ENCODE measurements at regions not wholly inside any gene's neighbourhood (a gene's known extent, or its start where the extent isn't known, plus 50 kb on each side); places are given as distances from the start of the nearest gene placed in this dataset.

- Histone ChIP-seq H3K36me3 (replicated peaks; ENCODE audit: control insufficient read depth, insufficient read depth, low read length) (no peaks in the 10 kb centered on the region), H3K27me3 (ENCODE audit: control insufficient read depth, insufficient read depth, low read length) (no peaks in the 10 kb centered on the region), H3K4me3 (ENCODE audit: insufficient read depth, low read depth, low read length) (no peak overlapping the region)
- no peak for DNase-seq
These were observed 65.5 kb upstream of the AFDN start for GRCh38 chr6:167760979-167761793.

DNA sequence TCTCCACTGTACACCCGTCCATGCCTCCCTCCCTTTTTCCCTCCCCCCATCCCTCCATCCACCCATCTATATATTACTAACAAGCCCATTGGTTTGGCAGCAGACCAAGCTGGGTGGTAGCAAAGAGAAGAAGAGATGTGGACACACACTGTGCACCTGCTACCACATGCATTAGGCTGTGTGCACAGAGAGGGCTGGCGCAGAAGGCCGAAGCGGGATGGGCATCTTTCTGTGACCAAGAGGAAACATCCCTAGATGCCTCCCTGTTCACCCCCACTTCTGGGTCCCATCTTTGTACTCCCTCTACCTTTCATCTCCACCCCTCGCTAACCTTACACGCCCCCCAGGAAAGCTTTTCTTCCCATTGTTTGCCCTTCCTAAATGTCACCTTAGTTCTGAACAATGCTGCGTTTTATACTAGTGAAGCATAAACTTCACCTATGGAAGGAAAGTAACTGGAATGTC, 64.9 kb upstream of the AFDN start:
- Histone ChIP-seq H3K27me3 (ENCODE audit: control insufficient read depth, insufficient read depth, low read length) (no peaks in the 10 kb centered on the region), H3K4me3 (ENCODE audit: insufficient read depth, low read depth, low read length) (no peak overlapping the region), H3K36me3 (replicated peaks; ENCODE audit: control insufficient read depth, insufficient read depth, low read length) (no peaks in the 10 kb centered on the region)
- DNase-seq: no peak

DNA sequence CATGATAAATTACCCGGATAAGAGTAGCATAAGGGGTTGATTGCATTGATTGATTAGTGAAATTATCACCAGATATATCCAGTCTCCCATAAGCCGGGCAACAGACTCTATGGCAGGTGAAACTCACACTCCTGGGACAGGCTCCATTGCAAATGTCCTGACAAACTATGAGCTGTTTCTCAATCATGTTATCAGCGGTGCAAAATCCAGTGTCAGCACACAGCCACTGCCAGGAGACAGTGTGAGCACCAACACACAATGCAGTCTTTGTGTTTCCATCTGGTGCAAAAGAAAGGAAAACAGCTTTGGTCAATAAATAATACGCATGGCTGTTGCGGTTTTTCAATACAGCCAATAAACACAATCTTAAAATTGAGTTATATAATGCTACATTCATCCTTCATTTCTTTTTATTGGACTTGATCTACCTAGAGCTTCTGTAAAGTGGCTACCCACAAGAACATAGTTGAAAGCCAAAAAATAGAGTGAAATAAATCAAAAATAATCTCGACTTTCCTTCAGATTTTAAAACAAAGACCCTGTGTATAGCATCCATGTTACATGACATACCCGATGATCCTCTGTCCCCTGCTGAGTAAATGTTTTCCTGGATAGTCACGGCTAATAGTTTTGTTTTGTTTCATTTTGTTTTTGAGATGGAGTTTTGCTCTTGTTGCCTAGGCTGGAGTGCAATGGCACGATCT, 64.3 kb upstream of the AFDN start:
- H3K36me3 ChIP-seq (replicated peaks; ENCODE audit: control insufficient read depth, insufficient read depth, low read length): no peaks in the 10 kb centered on the region
- DNase-seq: no peak
- H3K27me3 ChIP-seq (ENCODE audit: control insufficient read depth, insufficient read depth, low read length): no peaks in the 10 kb centered on the region
- H3K4me3 ChIP-seq (ENCODE audit: insufficient read depth, low read depth, low read length): no peak overlapping the region

- DNase-seq: no peak
These were observed 63.4 kb upstream of the AFDN start for GRCh38 chr6:167763056-167763944.

GRCh38 chr6:167764215-167764614, 62.5 kb upstream of the AFDN start:
- Histone ChIP-seq H3K4me3 (ENCODE audit: insufficient read depth, low read depth, low read length) (no peak overlapping the region), H3K36me3 (replicated peaks; ENCODE audit: control insufficient read depth, insufficient read depth, low read length) (no peaks in the 10 kb centered on the region)
- DNase-seq: no peak

More at GRCh38 chr6:167763056-167763944, 63.4 kb upstream of the AFDN start:
- no peak overlapping the region for H3K4me3 ChIP-seq (ENCODE audit: insufficient read depth, low read depth, low read length)
- H3K36me3 ChIP-seq (replicated peaks; ENCODE audit: control insufficient read depth, insufficient read depth, low read length): no peaks in the 10 kb centered on the region
- no peaks in the 10 kb centered on the region for H3K27me3 ChIP-seq (ENCODE audit: control insufficient read depth, insufficient read depth, low read length)

GRCh38 chr6:167764713-167765479, 61.8 kb upstream of the AFDN start:
- H3K27me3 ChIP-seq (ENCODE audit: control insufficient read depth, insufficient read depth, low read length): no peaks in the 10 kb centered on the region
- H3K4me3 ChIP-seq (ENCODE audit: insufficient read depth, low read depth, low read length): no peak overlapping the region
- H3K36me3 ChIP-seq (replicated peaks; ENCODE audit: control insufficient read depth, insufficient read depth, low read length): no peaks in the 10 kb centered on the region
- DNase-seq: no peak

More at GRCh38 chr6:167764215-167764614, 62.5 kb upstream of the AFDN start:
- no peaks in the 10 kb centered on the region for H3K27me3 ChIP-seq (ENCODE audit: control insufficient read depth, insufficient read depth, low read length)

GRCh38 chr6:167766986-167767714, 59.6 kb upstream of the AFDN start:
- DNase-seq: no peak
- no peak overlapping the region for H3K4me3 ChIP-seq (ENCODE audit: insufficient read depth, low read depth, low read length)

DNA sequence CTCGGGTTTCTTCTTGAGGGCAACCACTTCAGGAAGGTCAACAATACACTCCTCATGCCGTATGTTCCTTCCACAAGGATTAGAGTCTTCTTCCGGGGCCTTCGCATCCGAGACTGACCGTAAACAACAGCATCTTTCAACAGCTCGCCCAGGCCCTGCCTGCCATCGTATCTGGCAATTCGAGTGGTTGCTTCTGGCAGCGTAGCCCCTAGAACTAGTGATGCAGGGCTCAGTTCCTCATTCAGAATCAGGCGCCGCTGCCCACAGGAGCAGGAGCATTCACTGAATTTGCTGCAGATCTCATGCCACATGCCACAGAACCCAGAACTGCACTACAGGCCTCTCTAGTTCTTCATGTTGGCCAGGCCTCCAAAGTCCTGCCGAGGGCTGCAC, 59.0 kb upstream of the AFDN start:
- Histone ChIP-seq H3K27me3 (ENCODE audit: control insufficient read depth, insufficient read depth, low read length) (no peaks in the 10 kb centered on the region), H3K36me3 (replicated peaks; ENCODE audit: control insufficient read depth, insufficient read depth, low read length) (no peaks in the 10 kb centered on the region), H3K4me3 (ENCODE audit: insufficient read depth, low read depth, low read length) (no peak overlapping the region)
- DNase-seq: no peak

More at GRCh38 chr6:167766986-167767714, 59.6 kb upstream of the AFDN start:
- Histone ChIP-seq H3K36me3 (replicated peaks; ENCODE audit: control insufficient read depth, insufficient read depth, low read length) (no peaks in the 10 kb centered on the region), H3K27me3 (ENCODE audit: control insufficient read depth, insufficient read depth, low read length) (no peaks in the 10 kb centered on the region)

- no peak for DNase-seq
These were observed 58.1 kb upstream of the AFDN start for GRCh38 chr6:167768471-167769215.

DNA sequence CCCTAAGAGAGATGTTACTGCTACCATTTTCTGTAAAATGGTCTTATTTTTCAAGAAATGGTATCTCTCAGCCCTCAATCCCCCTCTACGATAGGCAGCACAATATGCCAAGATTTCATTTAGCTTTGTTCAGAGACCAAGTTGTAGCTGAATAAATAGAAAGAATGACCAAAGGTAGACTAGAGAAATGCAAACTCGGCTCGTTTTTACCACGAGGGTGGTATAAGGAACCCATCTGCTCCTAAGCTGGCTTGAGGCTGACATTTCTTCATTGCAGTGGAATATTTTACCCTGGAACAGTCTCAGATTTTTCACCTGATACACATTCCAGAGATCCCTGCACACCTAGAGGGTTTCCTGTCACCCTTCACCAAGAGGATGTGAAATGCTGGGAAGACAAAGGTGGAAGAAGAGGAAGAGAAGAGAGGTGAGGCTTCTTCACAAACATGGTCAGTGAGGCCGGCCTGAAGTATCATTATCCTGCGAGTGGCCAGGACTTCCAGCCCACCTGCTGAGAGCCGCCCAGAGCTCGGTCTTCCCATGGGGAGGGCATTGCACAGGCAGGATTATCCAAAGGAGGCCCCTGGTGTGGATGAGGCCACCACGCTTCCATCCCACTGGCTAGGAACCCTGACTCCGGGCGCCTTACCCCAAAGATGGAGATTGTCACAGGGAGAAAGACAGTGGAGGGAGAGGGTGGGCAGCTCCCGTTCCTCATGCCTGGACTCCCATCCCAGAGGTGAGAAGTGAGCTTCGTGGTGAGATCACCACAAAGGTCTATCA, 57.1 kb upstream of the AFDN start:
- no peaks in the 10 kb centered on the region for H3K36me3 ChIP-seq (replicated peaks; ENCODE audit: control insufficient read depth, insufficient read depth, low read length)
- H3K4me3 ChIP-seq (ENCODE audit: insufficient read depth, low read depth, low read length): no peak overlapping the region
- no peaks in the 10 kb centered on the region for H3K27me3 ChIP-seq (ENCODE audit: control insufficient read depth, insufficient read depth, low read length)
- DNase-seq: no peak

More at GRCh38 chr6:167768471-167769215, 58.1 kb upstream of the AFDN start:
- no peaks in the 10 kb centered on the region for H3K27me3 ChIP-seq (ENCODE audit: control insufficient read depth, insufficient read depth, low read length)
- no peaks in the 10 kb centered on the region for H3K36me3 ChIP-seq (replicated peaks; ENCODE audit: control insufficient read depth, insufficient read depth, low read length)
- H3K4me3 ChIP-seq (ENCODE audit: insufficient read depth, low read depth, low read length): no peak overlapping the region

- no peaks in the 10 kb centered on the region for H3K27me3 ChIP-seq (ENCODE audit: control insufficient read depth, insufficient read depth, low read length)
- DNase-seq: no peak
- no peak overlapping the region for H3K4me3 ChIP-seq (ENCODE audit: insufficient read depth, low read depth, low read length)
- H3K36me3 ChIP-seq (replicated peaks; ENCODE audit: control insufficient read depth, insufficient read depth, low read length): no peaks in the 10 kb centered on the region
These were observed 56.3 kb upstream of the AFDN start for GRCh38 chr6:167770291-167770955.

- no peaks in the 10 kb centered on the region for H3K36me3 ChIP-seq (replicated peaks; ENCODE audit: control insufficient read depth, insufficient read depth, low read length)
- no peak overlapping the region for H3K4me3 ChIP-seq (ENCODE audit: insufficient read depth, low read depth, low read length)
- DNase-seq: no peak
- no peaks in the 10 kb centered on the region for H3K27me3 ChIP-seq (ENCODE audit: control insufficient read depth, insufficient read depth, low read length)
These were observed 51.8 kb upstream of the AFDN start for GRCh38 chr6:167774881-167775280.
